SK-N-DZ (cell line): ENCODE measurements at regions not wholly inside any gene's neighbourhood (a gene's known extent, or its start where the extent isn't known, plus 50 kb on each side); places are given as distances from the start of the nearest gene placed in this dataset.
"Not testable (repeated sequence)": the region's sequence is repeated elsewhere in the genome, so short reads cannot be mapped to it uniquely, and the experiment has no call there.

Source experiments
- DNase-seq: peaks from one replicate; pipeline ENCODE4 v3.0.0-alpha.2; 2015; ENCODE audit warnings: low spot score

GRCh38 chr5:92081958-92082712 is 699.0 kb upstream of the ARRDC3 start:
- no peak for DNase-seq

GRCh38 chr5:92070786-92071185 is 687.7 kb upstream of the ARRDC3 start:
- DNase-seq: no peak

- DNase-seq: no peak
These were observed 681.9 kb upstream of the ARRDC3 start for GRCh38 chr5:92064993-92065392.

GRCh38 chr5:92051741-92052140 is 668.6 kb upstream of the ARRDC3 start:
- no peak for DNase-seq

GRCh38 chr5:92050970-92051369 is 667.9 kb upstream of the ARRDC3 start:
- DNase-seq: no peak

- DNase-seq: no peak
These were observed 659.0 kb upstream of the ARRDC3 start for GRCh38 chr5:92041911-92042660.

- no peak for DNase-seq
These were observed 658.1 kb upstream of the ARRDC3 start for GRCh38 chr5:92041206-92041605.

- not testable (repeated sequence) for DNase-seq
These were observed 646.7 kb upstream of the ARRDC3 start for GRCh38 chr5:92029792-92030191.

- no peak for DNase-seq
These were observed 640.4 kb upstream of the ARRDC3 start for GRCh38 chr5:92023555-92023954.

- no peak for DNase-seq
These were observed 640.0 kb upstream of the ARRDC3 start for GRCh38 chr5:92023141-92023471.

GRCh38 chr5:92022415-92023140 is 639.5 kb upstream of the ARRDC3 start:
- no peak for DNase-seq

GRCh38 chr5:92019376-92019990 is 636.4 kb upstream of the ARRDC3 start:
- DNase-seq: no peak

GRCh38 chr5:92017776-92018175 is 634.7 kb upstream of the ARRDC3 start:
- DNase-seq: no peak

- DNase-seq: not testable (repeated sequence)
These were observed 628.7 kb upstream of the ARRDC3 start for GRCh38 chr5:92011845-92012244.

- DNase-seq: no peak
These were observed 620.7 kb upstream of the ARRDC3 start for GRCh38 chr5:92003806-92004205.

- peak; percentile 10 for DNase-seq
These were observed 619.7 kb upstream of the ARRDC3 start for GRCh38 chr5:92002721-92003274.

GRCh38 chr5:91998774-91999173 is 615.7 kb upstream of the ARRDC3 start:
- DNase-seq: no peak

GRCh38 chr5:91983869-91984268 is 600.8 kb upstream of the ARRDC3 start:
- DNase-seq: no peak

GRCh38 chr5:91978221-91978882 is 595.2 kb upstream of the ARRDC3 start:
- DNase-seq: no peak

GRCh38 chr5:91977579-91977978 is 594.5 kb upstream of the ARRDC3 start:
- no peak for DNase-seq

- no peak for DNase-seq
These were observed 593.3 kb upstream of the ARRDC3 start for GRCh38 chr5:91976451-91976850.
